Common myeloid progenitor, CD34-positive (primary cell): ENCODE measurements at regions not wholly inside any gene's neighbourhood (a gene's known extent, or its start where the extent isn't known, plus 50 kb on each side); places are given as distances from the start of the nearest gene placed in this dataset.

Experiments used
- CTCF ChIA-PET: fragments of 350-600 bp; sonication (Branson Sonifier 250); formaldehyde crosslinking; loops from one replicate; lab custom pipeline; 2021; ENCODE audit warnings: antibody characterized with exemption; lab: Charles Lee
- POLR2A ChIA-PET: fragments of 350-600 bp; sonication (Branson Sonifier 250); formaldehyde crosslinking; loops from one replicate; lab custom pipeline; 2021; ENCODE audit warnings: antibody characterized with exemption; lab: Charles Lee
- DNase-seq, 3 donors: peaks; one replicate each; pipeline versions ENCODE4 v3.0.0 to v3.0.0-alpha.2; 2013
- H3K27ac ChIP-seq, 2 experiments: 1 replicate in 1 of 2; 2 replicates in 1 of 2; pipeline ENCODE4 v1.7.0; 2013; ENCODE audit warnings: inconsistent platforms in 2 of 2, low read length in 2 of 2, mild to moderate bottlenecking in 2 of 2, low read depth in 1 of 2, moderate library complexity in 1 of 2; ENCODE audit not compliant: severe bottlenecking in 2 of 2, insufficient read depth in 1 of 2, poor library complexity in 1 of 2
- H3K27me3 ChIP-seq, 5 experiments: replicated peaks in 2 of 5; 1 replicate in 3 of 5; 2 replicates in 2 of 5; pipeline versions ENCODE4 v1.6.1 to v1.7.0; 2013; ENCODE audit warnings: low read length in 4 of 5, mild to moderate bottlenecking in 2 of 5, moderate library complexity in 2 of 5, inconsistent platforms in 1 of 5; ENCODE audit not compliant: insufficient read depth in 5 of 5, control insufficient read depth in 4 of 5
- H3K36me3 ChIP-seq, 4 experiments: 1 replicate in 2 of 4; 2 replicates in 2 of 4; pipeline versions ENCODE4 v1.6.1 to v1.7.0; 2013; ENCODE audit warnings: low read length in 3 of 4, control low read depth in 1 of 4, mild to moderate bottlenecking in 1 of 4; ENCODE audit not compliant: control insufficient read depth in 4 of 4, insufficient read depth in 4 of 4
- H3K4me1 ChIP-seq, 4 experiments: 1 replicate in 3 of 4; 2 replicates in 1 of 4; pipeline versions ENCODE4 v1.6.1 to v1.7.1; 2013; ENCODE audit warnings: low read length in 3 of 4, mild to moderate bottlenecking in 3 of 4, control low read depth in 1 of 4, inconsistent platforms in 1 of 4, moderate library complexity in 1 of 4; ENCODE audit not compliant: control insufficient read depth in 4 of 4, insufficient read depth in 4 of 4; ENCODE audit errors: control extremely low read depth in 1 of 4
- H3K4me3 ChIP-seq, 7 experiments: 1 replicate in 4 of 7; 2 replicates in 3 of 7; pipeline versions ENCODE4 v1.5.1 to v1.7.0; 2013; ENCODE audit warnings: mild to moderate bottlenecking in 7 of 7, low read length in 6 of 7, moderate library complexity in 6 of 7, inconsistent platforms in 2 of 7, low read depth in 2 of 7, control low read depth in 1 of 7; ENCODE audit not compliant: insufficient read depth in 4 of 7, control insufficient read depth in 1 of 7; ENCODE audit errors: extremely low read depth in 1 of 7
- H3K9me3 ChIP-seq, 5 experiments: 1 replicate in 4 of 5; 2 replicates in 1 of 5; pipeline versions ENCODE4 v1.6.1 to v1.7.1; 2013; ENCODE audit warnings: low read length in 4 of 5, mild to moderate bottlenecking in 2 of 5, inconsistent platforms in 1 of 5, low read depth in 1 of 5, moderate library complexity in 1 of 5; ENCODE audit not compliant: control insufficient read depth in 4 of 5, insufficient read depth in 2 of 5; ENCODE audit errors: control extremely low read depth in 1 of 5
- WGBS: methylation state at CpG from one replicate; pipeline ENCODE4 v1.1.5; 2013; ENCODE audit not compliant: insufficient coverage; 5-methylcytosine and 5-hydroxymethylcytosine counted together

DNA sequence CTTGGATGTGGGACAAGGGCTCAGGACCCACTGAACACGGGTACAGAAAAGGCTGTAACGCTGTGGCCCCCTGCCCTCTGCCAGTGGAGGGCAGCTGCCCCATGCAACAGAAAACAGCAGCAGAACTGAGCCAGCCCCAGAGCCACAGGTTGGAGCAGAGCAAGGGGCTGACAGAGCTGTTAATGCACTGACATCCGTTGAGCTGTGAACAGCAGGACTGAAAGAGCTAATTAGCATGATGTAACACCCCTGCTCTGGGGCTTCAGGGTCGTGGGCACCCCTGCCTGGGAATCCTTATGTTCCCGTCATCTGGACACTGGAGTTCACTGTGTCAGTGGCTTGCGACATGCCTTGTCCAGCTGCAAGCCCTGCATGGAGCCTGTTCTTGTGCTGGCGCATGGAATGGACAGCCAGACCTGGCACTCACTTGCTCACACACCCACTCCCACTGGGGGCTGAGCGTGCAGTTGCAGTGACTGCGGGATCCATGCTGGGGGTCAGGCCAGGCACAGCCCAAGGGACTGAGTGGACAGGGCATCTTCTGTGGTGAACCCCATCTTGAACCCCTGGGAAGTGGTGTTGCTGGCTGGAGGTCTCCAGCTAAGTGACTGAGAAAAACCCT, 293.7 kb downstream of the DNAJB9 start:
- 88% methylated on average over 8 of the region's 9 CpGs for whole genome bisulfite sequencing
- Histone ChIP-seq H3K27me3 (no peaks in the 10 kb centered on the region), H3K9me3 (peaks cover 0 to 5% (median 0%) of the 10 kb centered on the region in 5 experiments), H3K36me3 (no peaks in the 10 kb centered on the region), H3K27ac (no peak overlapping the region), H3K4me3 (no peak overlapping the region), H3K4me1 (no peaks in the 10 kb centered on the region)
- no peak for DNase-seq
- CTCF ChIA-PET, result no interaction called here
- POLR2A ChIA-PET, result no interaction called here

DNA sequence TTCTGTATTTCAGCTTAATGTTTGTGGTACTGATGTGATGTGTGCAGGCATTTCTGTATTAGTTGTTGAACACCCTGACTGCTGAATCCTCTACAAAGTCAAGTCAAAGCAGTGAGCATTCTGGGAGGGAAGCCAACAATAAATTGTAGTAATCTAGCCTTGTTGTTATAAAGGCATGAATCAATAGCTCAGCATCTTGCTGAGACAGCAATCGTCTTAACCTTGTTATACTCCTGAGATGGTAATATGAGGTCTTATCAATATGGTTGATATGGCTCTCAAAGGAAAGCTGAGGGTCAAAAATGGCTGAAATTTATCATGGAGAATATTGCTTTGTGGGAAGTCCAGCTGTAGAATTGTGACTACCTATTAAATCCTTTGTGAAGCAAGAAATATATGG, 299.4 kb downstream of the DNAJB9 start:
- Histone ChIP-seq H3K27ac (no peak overlapping the region), H3K9me3 (peaks cover 0 to 6% (median 3%) of the 10 kb centered on the region in 5 experiments), H3K36me3 (no peaks in the 10 kb centered on the region), H3K4me3 (no peak overlapping the region), H3K27me3 (no peaks in the 10 kb centered on the region), H3K4me1 (no peaks in the 10 kb centered on the region)
- CTCF ChIA-PET, result no interaction called here
- POLR2A ChIA-PET, result no interaction called here
- WGBS, result 83% methylated on average over 1 of the region's 1 CpG
- no peak for DNase-seq

GRCh38 chr7:108875139-108875538, 305.5 kb downstream of the DNAJB9 start:
- Histone ChIP-seq H3K9me3 (peaks cover 0 to 16% (median 5%) of the 10 kb centered on the region in 5 experiments), H3K4me3 (no peak overlapping the region), H3K27me3 (no peaks in the 10 kb centered on the region), H3K27ac (no peak overlapping the region), H3K36me3 (no peaks in the 10 kb centered on the region), H3K4me1 (no peaks in the 10 kb centered on the region)
- DNase-seq, result no peak
- ChIA-PET CTCF (no interaction called here), POLR2A (no interaction called here)
- WGBS, result 72% methylated on average over 4 of the region's 4 CpGs

DNA sequence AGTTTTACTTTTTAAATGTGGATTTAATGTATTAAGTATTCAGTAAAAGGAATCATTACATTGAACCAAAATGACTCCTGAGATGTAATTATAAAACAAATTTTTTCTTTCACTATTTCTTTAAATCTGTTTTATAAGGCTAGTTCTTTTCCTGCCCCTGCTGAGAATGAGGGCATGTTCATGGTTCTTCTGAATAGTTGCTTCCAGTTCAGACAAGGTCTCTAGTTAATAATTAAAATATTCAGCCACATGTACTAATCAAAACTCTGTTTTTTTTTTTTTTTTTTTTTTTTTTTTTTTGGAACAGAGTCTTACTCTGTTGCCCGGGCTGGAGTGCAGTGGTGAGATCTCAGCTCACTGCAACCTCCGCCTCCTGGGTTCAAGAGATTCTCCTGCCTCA, 321.2 kb downstream of the DNAJB9 start:
- Histone ChIP-seq H3K4me3 (no peak overlapping the region), H3K4me1 (no peaks in the 10 kb centered on the region), H3K9me3 (peaks cover 0 to 4% (median 0%) of the 10 kb centered on the region in 5 experiments), H3K27me3 (no peaks in the 10 kb centered on the region), H3K27ac (no peak overlapping the region), H3K36me3 (no peaks in the 10 kb centered on the region)
- DNase-seq, result no peak
- WGBS, result 100% methylated on average over 1 of the region's 2 CpGs
- ChIA-PET CTCF (no interaction called here), POLR2A (interaction anchor here (0.6 kb wide), 1 partner anchor 1236 kb away, joined by 10 read pairs; no protein-coding TSS in a partner anchor)

DNA sequence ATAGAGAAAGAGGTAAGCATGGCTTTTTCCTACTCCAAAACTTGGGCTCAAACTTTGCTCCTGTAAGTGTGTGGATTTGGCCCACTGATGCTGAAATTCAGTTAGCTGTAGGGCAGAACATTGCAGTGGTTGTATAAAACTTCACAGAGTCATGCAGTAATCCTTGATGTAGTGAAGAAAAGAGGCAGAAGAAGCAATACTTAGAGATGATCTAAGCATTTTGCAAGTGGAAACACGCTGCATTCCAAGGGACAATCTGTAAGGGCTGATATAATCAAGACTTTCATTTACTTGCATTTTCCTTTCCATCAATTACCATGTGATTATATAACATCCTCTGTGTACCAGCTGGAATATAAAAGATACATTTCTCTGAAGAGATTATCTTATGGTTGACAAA, 338.8 kb downstream of the DNAJB9 start:
- POLR2A ChIA-PET, result no interaction called here
- CTCF ChIA-PET, result no interaction called here
- WGBS, result no CpG with 5 or more reads among the region's 1 CpG

GRCh38 chr7:108911016-108911415, 341.3 kb downstream of the DNAJB9 start:
- CTCF ChIA-PET, result no interaction called here
- no CpG with 5 or more reads among the region's 1 CpG for WGBS

More for the DNA sequence above, 338.8 kb downstream of the DNAJB9 start:
- Histone ChIP-seq H3K27me3 (no peaks in the 10 kb centered on the region), H3K4me3 (no peak overlapping the region), H3K27ac (no peak overlapping the region), H3K4me1 (no peaks in the 10 kb centered on the region), H3K36me3 (no peaks in the 10 kb centered on the region), H3K9me3 (no peaks in the 10 kb centered on the region)
- no peak for DNase-seq

GRCh38 chr7:108920490-108920889, 350.8 kb downstream of the DNAJB9 start:
- WGBS, result no CpG with 5 or more reads among the region's 1 CpG
- no peaks in the 10 kb centered on the region for H3K27me3 ChIP-seq
- no peak for DNase-seq
- H3K4me1 ChIP-seq, result no peaks in the 10 kb centered on the region
- no peak overlapping the region for H3K4me3 ChIP-seq
- H3K9me3 ChIP-seq, result peaks cover 0 to 3% (median 0%) of the 10 kb centered on the region in 5 experiments
- H3K36me3 ChIP-seq, result no peaks in the 10 kb centered on the region
- CTCF ChIA-PET, result no interaction called here
- POLR2A ChIA-PET, result no interaction called here
- H3K27ac ChIP-seq, result no peak overlapping the region

More at GRCh38 chr7:108911016-108911415, 341.3 kb downstream of the DNAJB9 start:
- Histone ChIP-seq H3K4me3 (no peak overlapping the region), H3K27ac (no peak overlapping the region), H3K36me3 (no peaks in the 10 kb centered on the region), H3K27me3 (no peaks in the 10 kb centered on the region), H3K4me1 (no peaks in the 10 kb centered on the region), H3K9me3 (no peaks in the 10 kb centered on the region)
- POLR2A ChIA-PET, result no interaction called here
- no peak for DNase-seq
